SK-N-DZ (cell line): ENCODE measurements at regions not wholly inside any gene's neighbourhood (a gene's known extent, or its start where the extent isn't known, plus 50 kb on each side); places are given as distances from the start of the nearest gene placed in this dataset.
"Not testable (repeated sequence)": the region's sequence is repeated elsewhere in the genome, so short reads cannot be mapped to it uniquely, and the experiment has no call there.

Experiments
- DNase-seq: peaks from one replicate; pipeline ENCODE4 v3.0.0-alpha.2; 2015; ENCODE audit warnings: low spot score

DNA sequence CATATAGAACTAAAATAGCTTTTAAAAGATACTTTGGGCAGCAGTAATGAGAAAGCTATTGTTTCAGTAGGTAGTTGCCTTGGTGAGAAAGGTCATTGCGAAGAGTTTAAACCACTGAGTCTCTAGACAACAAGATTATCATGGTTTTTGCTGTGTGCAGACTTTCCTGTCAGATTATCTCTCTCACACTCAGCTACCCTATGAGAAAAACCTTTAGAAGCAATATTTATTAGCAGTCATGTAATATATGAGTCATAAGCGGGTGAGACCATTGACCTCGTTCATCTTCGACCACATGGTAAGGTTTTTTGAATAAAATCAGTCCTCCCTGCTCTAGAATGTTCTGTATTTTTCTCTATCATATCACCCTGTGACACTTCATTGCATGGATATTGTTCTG is 59.9 kb downstream of the GPR65 start:
- DNase-seq = no peak

DNA sequence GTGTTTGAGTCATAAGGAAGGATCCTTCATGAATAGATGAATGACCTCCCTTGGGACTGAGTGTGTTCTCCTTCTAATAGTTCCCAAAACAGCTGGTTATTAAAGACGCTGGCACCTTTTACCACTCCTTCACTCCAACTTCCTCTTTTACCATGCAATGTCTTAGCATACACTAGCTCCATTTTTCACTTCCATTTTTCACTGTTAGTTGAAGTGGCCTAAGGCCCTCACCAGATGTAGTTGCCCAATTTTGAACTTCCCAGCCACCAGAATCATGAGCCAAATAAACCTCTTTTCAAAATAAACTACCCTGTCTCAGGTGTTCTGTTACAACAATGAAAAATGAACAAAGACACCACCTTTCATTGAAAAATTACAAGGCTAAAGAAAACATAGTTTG is 64.7 kb downstream of the GPR65 start:
- DNase-seq = no peak

- DNase-seq = no peak
Observed at GRCh38 chr14:88075269-88075981, 70.5 kb downstream of the GPR65 start.

GRCh38 chr14:88078525-88078924 is 73.6 kb downstream of the GPR65 start:
- DNase-seq = no peak

GRCh38 chr14:88079624-88080023 is 74.7 kb downstream of the GPR65 start:
- no peak for DNase-seq

- DNase-seq = no peak
Observed at GRCh38 chr14:88085736-88086135, 80.8 kb downstream of the GPR65 start.

- DNase-seq = no peak
Observed at GRCh38 chr14:88089445-88089844, 84.5 kb downstream of the GPR65 start.

- DNase-seq = no peak
Observed at GRCh38 chr14:88092529-88092928, 87.6 kb downstream of the GPR65 start.

GRCh38 chr14:88095791-88096190 is 90.9 kb downstream of the GPR65 start:
- peak; percentile 94 for DNase-seq

- DNase-seq = no peak
Observed at GRCh38 chr14:88098163-88098562, 93.2 kb downstream of the GPR65 start.

DNA sequence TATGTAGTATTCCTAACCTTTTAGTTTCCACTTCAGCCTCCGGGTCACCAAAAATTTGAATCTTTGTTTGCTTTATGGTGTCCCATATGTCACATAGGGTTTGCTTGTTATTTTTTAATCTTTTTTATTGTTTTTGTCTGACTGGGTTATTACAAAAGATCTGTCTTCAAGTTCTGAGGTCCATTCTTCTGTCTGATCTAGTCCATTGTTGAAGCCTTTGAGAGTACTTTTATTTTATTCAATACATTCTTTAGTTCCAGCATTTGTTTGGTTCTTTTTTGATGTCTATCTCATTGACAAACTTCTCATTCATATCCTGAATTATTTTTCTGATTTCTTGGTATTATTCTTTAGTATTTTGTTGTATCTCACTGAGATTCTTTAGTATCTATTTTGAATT is 99.8 kb downstream of the GPR65 start:
- no peak for DNase-seq

- DNase-seq = no peak
Observed at GRCh38 chr14:88106377-88106776, 101.4 kb downstream of the GPR65 start.

GRCh38 chr14:88127669-88128068 is 122.7 kb downstream of the GPR65 start:
- not testable (repeated sequence) for DNase-seq

- DNase-seq = no peak
Observed at GRCh38 chr14:88128816-88129215, 123.9 kb downstream of the GPR65 start.

GRCh38 chr14:88129306-88130056 is 124.5 kb downstream of the GPR65 start:
- peak; percentile 32 for DNase-seq

DNA sequence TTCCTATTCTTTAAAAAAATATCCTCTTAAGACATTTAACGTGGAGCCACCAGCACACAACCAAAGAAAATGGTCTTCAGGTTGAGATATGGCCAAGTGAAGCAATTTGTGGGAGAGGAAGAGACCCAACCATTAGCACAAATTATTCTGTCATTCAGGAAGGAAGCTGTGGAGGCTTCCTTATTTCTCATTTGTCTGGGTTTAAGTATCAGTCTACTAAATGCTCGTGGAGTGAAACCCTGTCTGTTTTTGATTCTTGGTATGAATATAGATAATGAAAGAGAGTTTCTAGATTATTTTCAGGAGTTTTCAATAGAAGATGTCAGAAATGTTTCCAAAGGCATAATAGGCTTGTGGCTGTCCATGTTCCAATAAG is 125.1 kb downstream of the GPR65 start:
- DNase-seq = no peak
